ENCODE measurements at regions not wholly inside any gene's neighbourhood (a gene's known extent, or its start where the extent isn't known, plus 50 kb on each side); places are given as distances from the start of the nearest gene placed in this dataset.

DNA sequence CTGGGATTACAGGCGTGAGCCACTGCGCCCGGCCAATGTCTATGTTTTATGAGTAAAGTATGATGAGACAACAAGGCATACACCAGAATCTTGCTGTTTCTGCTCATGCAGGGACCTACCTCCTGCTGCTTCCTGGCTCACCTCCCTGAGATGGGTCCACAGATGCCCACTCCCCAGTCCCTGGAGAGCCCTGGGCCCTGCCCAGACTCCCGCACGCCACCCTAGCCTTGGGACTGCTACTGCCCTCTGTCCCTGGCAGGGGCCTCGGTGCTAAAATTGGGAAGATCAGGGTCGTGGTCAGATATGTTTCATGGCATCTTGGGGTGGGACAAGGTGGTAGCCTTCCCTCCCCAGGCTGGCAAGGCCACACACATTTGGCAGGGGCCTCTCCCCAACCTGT is 84.3 kb upstream of the BCOR start:
- no peak overlapping the region for H3K4me3 Mint-ChIP-seq
- Histone ChIP-seq H3K79me2 (ENCODE audit: control insufficient read depth, insufficient read depth, low read length) (no peaks in the 10 kb centered on the region), H4K20me1 (ENCODE audit: control insufficient read depth, insufficient read depth, low read length, poor library complexity, severe bottlenecking) (no peaks in the 10 kb centered on the region), H3K4me1 (ENCODE audit: control insufficient read depth in 2 of 2, insufficient read depth in 2 of 2, low read length in 2 of 2) (peaks cover 17 to 22% of the 10 kb centered on the region in 2 donors), H3K27me3 (replicated peaks in 1 of 4; ENCODE audit: control extremely low read depth in 1 of 4, control insufficient read depth in 3 of 4, insufficient read depth in 4 of 4, low read length in 3 of 4) (no peaks in the 10 kb centered on the region), H3K9me3 (ENCODE audit: control extremely low read depth in 1 of 3, control insufficient read depth in 2 of 3, insufficient read depth in 1 of 3, low read length in 2 of 3) (peaks cover 0 to 4% (median 3%) of the 10 kb centered on the region in 3 donors), H2AFZ (ENCODE audit: insufficient read depth, low read depth, low read length, poor library complexity, severe bottlenecking) (no peak overlapping the region), H3K27ac (ENCODE audit: low read length in 2 of 2) (no peak overlapping the region), H3K36me3 (replicated peaks in 1 of 2; ENCODE audit: control extremely low read depth in 1 of 2, control insufficient read depth in 1 of 2, extremely low read depth in 1 of 2, insufficient read depth in 2 of 2, low read length in 1 of 2) (no peaks in the 10 kb centered on the region), H3K9ac (ENCODE audit: low read length) (no peak overlapping the region), H3K4me2 (replicated peaks; ENCODE audit: low read depth, low read length, poor library complexity, severe bottlenecking) (no peak overlapping the region), H3K4me3 (ENCODE audit: control extremely low read depth in 1 of 5, extremely low read depth in 1 of 5, insufficient read depth in 1 of 5, low read depth in 2 of 5, low read length in 4 of 5) (no peak overlapping the region)
- CTCF ChIA-PET, result no interaction called here
- 93% methylated on average over 3 of the region's 7 CpGs for WGBS (ENCODE audit: insufficient coverage)
- H3K27me3 Mint-ChIP-seq, result no peaks in the 10 kb centered on the region
- POLR2A ChIA-PET, result no interaction called here
- TF ChIP-seq, protein P1, sequence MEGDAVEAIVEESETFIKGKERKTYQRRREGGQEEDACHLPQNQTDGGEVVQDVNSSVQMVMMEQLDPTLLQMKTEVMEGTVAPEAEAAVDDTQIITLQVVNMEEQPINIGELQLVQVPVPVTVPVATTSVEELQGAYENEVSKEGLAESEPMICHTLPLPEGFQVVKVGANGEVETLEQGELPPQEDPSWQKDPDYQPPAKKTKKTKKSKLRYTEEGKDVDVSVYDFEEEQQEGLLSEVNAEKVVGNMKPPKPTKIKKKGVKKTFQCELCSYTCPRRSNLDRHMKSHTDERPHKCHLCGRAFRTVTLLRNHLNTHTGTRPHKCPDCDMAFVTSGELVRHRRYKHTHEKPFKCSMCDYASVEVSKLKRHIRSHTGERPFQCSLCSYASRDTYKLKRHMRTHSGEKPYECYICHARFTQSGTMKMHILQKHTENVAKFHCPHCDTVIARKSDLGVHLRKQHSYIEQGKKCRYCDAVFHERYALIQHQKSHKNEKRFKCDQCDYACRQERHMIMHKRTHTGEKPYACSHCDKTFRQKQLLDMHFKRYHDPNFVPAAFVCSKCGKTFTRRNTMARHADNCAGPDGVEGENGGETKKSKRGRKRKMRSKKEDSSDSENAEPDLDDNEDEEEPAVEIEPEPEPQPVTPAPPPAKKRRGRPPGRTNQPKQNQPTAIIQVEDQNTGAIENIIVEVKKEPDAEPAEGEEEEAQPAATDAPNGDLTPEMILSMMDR (IDR thresholded peaks at IDR 0.05), result no peak
- no peak for TF ChIP-seq EZH2 (IDR thresholded peaks at IDR 0.05; ENCODE audit: borderline replicate concordance, insufficient read depth, low read depth, low read length, poor library complexity, severe bottlenecking)
- peaks cover 2% of the 10 kb centered on the region for H3K9me3 Mint-ChIP-seq (ENCODE audit: insufficient read depth)
- intact Hi-C loops (cut with micrococcal nuclease), result no loop called here
- DNase-seq (no peak), ATAC-seq (ENCODE audit: low read depth) (no peak)
- peaks cover 22% of the 10 kb centered on the region for H3K4me1 Mint-ChIP-seq
- H3K27ac Mint-ChIP-seq, result no peak overlapping the region

DNA sequence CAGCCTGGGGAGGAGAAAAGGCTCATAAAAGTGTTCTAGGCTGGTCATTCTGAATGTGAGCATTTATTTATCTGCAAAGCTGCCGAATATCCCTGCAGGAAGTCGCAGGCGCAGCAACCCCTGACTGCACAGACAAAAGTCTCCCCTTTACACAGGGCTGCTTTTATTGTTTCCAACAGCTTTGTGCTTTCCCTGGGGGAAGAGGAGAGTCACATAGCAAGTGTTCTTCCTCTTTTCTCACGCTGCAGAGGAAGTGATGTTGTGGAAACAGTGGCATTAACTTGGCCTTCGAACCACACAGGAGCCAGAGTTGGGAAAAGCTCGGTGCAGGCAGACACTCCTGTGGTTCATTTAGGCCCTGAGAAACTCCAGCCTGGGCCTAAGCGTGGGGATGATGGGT is 81.5 kb upstream of the BCOR start:
- no peak overlapping the region for H3K9ac ChIP-seq (ENCODE audit: low read length)
- H3K9me3 ChIP-seq (ENCODE audit: control extremely low read depth in 1 of 3, control insufficient read depth in 2 of 3, insufficient read depth in 1 of 3, low read length in 2 of 3), result no peaks in the 10 kb centered on the region
- Mint-ChIP-seq H3K4me3 (no peak overlapping the region), H3K9me3 (ENCODE audit: insufficient read depth) (no peaks in the 10 kb centered on the region), H3K4me1 (peaks cover 29% of the 10 kb centered on the region), H3K27me3 (no peaks in the 10 kb centered on the region), H3K27ac (no peak overlapping the region)
- H3K4me2 ChIP-seq (replicated peaks; ENCODE audit: low read depth, low read length, poor library complexity, severe bottlenecking), result no peak overlapping the region
- ATAC-seq (ENCODE audit: low read depth) (no peak), DNase-seq (no peak)
- H4K20me1 ChIP-seq (ENCODE audit: control insufficient read depth, insufficient read depth, low read length, poor library complexity, severe bottlenecking), result no peaks in the 10 kb centered on the region
- peaks cover 17 to 26% of the 10 kb centered on the region in 2 donors for H3K4me1 ChIP-seq (ENCODE audit: control insufficient read depth in 2 of 2, insufficient read depth in 2 of 2, low read length in 2 of 2)
- no peak overlapping the region for H3K4me3 ChIP-seq (ENCODE audit: control extremely low read depth in 1 of 5, extremely low read depth in 1 of 5, insufficient read depth in 1 of 5, low read depth in 2 of 5, low read length in 4 of 5)
- H3K27me3 ChIP-seq (replicated peaks in 1 of 4; ENCODE audit: control extremely low read depth in 1 of 4, control insufficient read depth in 3 of 4, insufficient read depth in 4 of 4, low read length in 3 of 4), result no peaks in the 10 kb centered on the region
- CTCF ChIA-PET, result no interaction called here
- H3K36me3 ChIP-seq (replicated peaks in 1 of 2; ENCODE audit: control extremely low read depth in 1 of 2, control insufficient read depth in 1 of 2, extremely low read depth in 1 of 2, insufficient read depth in 2 of 2, low read length in 1 of 2), result no peaks in the 10 kb centered on the region
- intact Hi-C loops (cut with micrococcal nuclease), result loop anchor here (5.0 to 10.0 kb wide), 3 partner anchors 88 to 1374 kb away; partner anchors contain the start of genes MED14 and MID1IP1
- no peak overlapping the region for H2AFZ ChIP-seq (ENCODE audit: insufficient read depth, low read depth, low read length, poor library complexity, severe bottlenecking)
- TF ChIP-seq, protein P1 (IDR thresholded peaks at IDR 0.05), result no peak
- no peak for TF ChIP-seq EZH2 (IDR thresholded peaks at IDR 0.05; ENCODE audit: borderline replicate concordance, insufficient read depth, low read depth, low read length, poor library complexity, severe bottlenecking)
- 0% methylated on average over 1 of the region's 7 CpGs for WGBS (ENCODE audit: insufficient coverage)
- no peaks in the 10 kb centered on the region for H3K79me2 ChIP-seq (ENCODE audit: control insufficient read depth, insufficient read depth, low read length)
- POLR2A ChIA-PET, result no interaction called here
- no peak overlapping the region for H3K27ac ChIP-seq (ENCODE audit: low read length in 2 of 2)
